ENCODE measurements at regions not wholly inside any gene's neighbourhood (a gene's known extent, or its start where the extent isn't known, plus 50 kb on each side); places are given as distances from the start of the nearest gene placed in this dataset.

DNA sequence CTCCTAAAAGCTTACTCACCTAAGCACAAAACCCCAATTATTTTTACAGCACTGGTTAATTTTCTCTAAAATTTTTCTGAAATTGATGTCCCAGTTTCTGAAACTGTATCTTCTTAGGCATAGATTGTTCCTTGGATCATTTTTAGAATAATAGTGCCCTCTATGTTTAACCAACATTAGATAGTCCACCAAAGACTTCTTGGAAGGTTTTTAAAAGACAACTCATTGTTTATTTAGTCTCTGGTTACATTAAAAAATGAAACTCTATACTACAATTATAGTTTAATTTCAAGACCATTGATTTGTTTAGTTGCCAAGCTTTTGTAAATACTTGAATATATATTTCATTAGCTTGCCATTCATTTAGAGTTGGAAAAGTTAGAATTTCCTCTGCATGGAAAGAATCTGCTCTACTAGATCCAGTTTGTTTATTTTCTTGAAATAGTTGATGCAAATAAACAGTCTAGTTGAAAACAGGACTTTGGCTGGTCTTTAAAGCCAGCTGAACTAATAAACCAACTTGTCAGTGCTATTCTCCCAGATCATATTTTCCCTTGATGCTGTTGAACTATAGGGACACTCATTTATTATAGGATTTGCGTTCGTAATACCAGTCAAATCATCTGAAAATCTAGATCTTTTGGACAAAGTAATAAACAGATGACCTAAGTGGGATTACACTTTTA lies 990.5 kb downstream of the TLE1 start:
- no TSS peak for BruUV-seq (replicated peaks)
- H3K9me3 Mint-ChIP-seq (ENCODE audit: low read depth, unreplicated experiment), result peaks cover 3% of the 10 kb centered on the region
- DNase-seq, result no peak
- CTCF ChIA-PET, result no interaction called here
- no peak overlapping the region for H3K4me3 Mint-ChIP-seq (ENCODE audit: low read depth, unreplicated experiment)
- H3K27me3 Mint-ChIP-seq (ENCODE audit: unreplicated experiment), result no peaks in the 10 kb centered on the region
- intact Hi-C loops (cut with micrococcal nuclease; ENCODE audit: unreplicated experiment), result no loop called here
- H3K27ac Mint-ChIP-seq (ENCODE audit: unreplicated experiment), result no peak overlapping the region
- TF ChIP-seq, protein P1, sequence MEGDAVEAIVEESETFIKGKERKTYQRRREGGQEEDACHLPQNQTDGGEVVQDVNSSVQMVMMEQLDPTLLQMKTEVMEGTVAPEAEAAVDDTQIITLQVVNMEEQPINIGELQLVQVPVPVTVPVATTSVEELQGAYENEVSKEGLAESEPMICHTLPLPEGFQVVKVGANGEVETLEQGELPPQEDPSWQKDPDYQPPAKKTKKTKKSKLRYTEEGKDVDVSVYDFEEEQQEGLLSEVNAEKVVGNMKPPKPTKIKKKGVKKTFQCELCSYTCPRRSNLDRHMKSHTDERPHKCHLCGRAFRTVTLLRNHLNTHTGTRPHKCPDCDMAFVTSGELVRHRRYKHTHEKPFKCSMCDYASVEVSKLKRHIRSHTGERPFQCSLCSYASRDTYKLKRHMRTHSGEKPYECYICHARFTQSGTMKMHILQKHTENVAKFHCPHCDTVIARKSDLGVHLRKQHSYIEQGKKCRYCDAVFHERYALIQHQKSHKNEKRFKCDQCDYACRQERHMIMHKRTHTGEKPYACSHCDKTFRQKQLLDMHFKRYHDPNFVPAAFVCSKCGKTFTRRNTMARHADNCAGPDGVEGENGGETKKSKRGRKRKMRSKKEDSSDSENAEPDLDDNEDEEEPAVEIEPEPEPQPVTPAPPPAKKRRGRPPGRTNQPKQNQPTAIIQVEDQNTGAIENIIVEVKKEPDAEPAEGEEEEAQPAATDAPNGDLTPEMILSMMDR (IDR thresholded peaks at IDR 0.05; ENCODE audit: unreplicated experiment), result no peak
- peaks cover 8% of the 10 kb centered on the region for H3K4me1 Mint-ChIP-seq (ENCODE audit: low read depth, unreplicated experiment)
- H3K36me3 Mint-ChIP-seq (ENCODE audit: insufficient read depth, unreplicated experiment), result no peaks in the 10 kb centered on the region

DNA sequence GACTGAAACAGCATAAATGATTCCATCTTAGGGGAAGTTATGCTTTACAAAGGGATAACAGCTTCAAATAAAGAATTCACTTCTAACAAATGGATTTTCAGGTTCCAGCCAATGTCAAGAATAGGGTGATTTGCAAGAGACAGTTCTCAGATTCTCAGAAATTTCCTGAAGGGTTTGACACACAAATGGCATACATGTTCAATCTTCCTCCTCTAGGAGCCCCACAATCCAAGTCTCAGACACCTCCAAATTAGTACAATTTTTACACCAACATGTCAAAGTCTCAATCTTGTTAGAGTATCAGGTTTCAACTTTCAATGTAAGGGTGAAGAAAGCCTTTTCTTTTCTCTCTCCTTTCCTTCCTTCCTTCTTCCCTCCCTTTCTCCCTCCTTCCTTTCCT lies 996.6 kb downstream of the TLE1 start:
- no TSS peak for BruUV-seq (replicated peaks)
- Mint-ChIP-seq H3K4me3 (ENCODE audit: low read depth, unreplicated experiment) (no peak overlapping the region), H3K27me3 (ENCODE audit: unreplicated experiment) (no peaks in the 10 kb centered on the region), H3K27ac (ENCODE audit: unreplicated experiment) (no peak overlapping the region), H3K9me3 (ENCODE audit: low read depth, unreplicated experiment) (no peaks in the 10 kb centered on the region), H3K36me3 (ENCODE audit: insufficient read depth, unreplicated experiment) (no peaks in the 10 kb centered on the region), H3K4me1 (ENCODE audit: low read depth, unreplicated experiment) (peaks cover 8% of the 10 kb centered on the region)
- TF ChIP-seq, protein P1 (IDR thresholded peaks at IDR 0.05; ENCODE audit: unreplicated experiment), result no peak
- CTCF ChIA-PET, result interaction anchor here (0.7 kb wide), 1 partner anchor 170 kb away, joined by 12 read pairs; no protein-coding TSS in a partner anchor
- intact Hi-C loops (cut with micrococcal nuclease; ENCODE audit: unreplicated experiment), result no loop called here
- no peak for DNase-seq

DNA sequence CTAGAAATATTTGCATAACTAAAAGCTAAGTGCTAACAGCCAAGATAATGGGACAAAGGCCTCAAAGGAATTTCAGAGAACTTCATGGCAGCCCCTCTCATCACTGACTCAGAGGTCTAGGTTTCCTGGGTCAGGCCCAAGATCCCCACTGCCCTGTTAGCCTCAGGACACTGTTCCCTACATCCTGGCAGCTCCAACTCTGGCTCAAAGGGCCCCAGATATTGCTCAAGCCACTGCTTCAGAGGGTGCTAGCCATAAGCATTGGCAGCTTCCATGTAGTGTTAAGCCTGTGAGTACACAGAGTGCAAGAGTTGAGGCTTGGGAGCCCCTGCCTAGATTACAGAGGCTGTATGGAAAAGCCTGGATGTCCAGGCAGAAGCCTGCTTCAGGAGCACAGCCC lies 998.1 kb downstream of the TLE1 start:
- Mint-ChIP-seq H3K9me3 (ENCODE audit: low read depth, unreplicated experiment) (no peaks in the 10 kb centered on the region), H3K27me3 (ENCODE audit: unreplicated experiment) (no peaks in the 10 kb centered on the region), H3K4me1 (ENCODE audit: low read depth, unreplicated experiment) (peaks cover 8% of the 10 kb centered on the region), H3K27ac (ENCODE audit: unreplicated experiment) (no peak overlapping the region), H3K36me3 (ENCODE audit: insufficient read depth, unreplicated experiment) (no peaks in the 10 kb centered on the region), H3K4me3 (ENCODE audit: low read depth, unreplicated experiment) (no peak overlapping the region)
- TF ChIP-seq, protein P1 (IDR thresholded peaks at IDR 0.05; ENCODE audit: unreplicated experiment), result no peak
- intact Hi-C loops (cut with micrococcal nuclease; ENCODE audit: unreplicated experiment), result no loop called here
- CTCF ChIA-PET, result interaction anchor here (0.7 kb wide), 1 partner anchor 47 kb away, joined by 5 read pairs; no protein-coding TSS in a partner anchor
- no peak for DNase-seq
- BruUV-seq (replicated peaks), result no TSS peak

DNA sequence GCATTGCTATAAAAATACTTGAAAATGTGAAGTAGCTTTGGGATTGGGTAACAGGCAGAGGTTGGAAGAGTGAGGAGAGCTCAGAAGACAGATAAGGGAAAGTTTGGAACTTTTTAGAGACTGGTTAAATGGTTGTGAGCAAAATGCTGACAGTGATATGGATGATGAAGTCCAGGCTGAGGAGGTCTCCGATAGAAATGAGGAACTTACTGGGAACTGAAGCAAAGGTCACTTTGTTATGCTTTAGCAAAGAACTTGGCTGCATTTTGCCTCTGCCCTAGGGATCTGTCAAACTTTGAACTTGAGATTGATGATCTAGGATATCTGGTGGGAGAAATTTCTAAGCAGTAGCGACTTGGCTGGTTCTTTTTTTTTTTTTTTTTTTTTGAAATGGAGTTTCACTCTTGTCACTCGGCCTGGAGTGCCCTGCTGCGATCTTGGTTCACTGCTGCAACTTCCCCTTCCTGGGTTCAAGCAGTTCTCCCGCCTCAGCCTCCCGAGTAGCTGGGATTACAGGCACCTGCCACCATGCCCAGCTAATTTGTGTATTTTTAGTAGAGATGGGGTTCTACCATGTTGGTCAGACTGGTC lies 998.9 kb downstream of the TLE1 start:
- Mint-ChIP-seq H3K36me3 (ENCODE audit: insufficient read depth, unreplicated experiment) (no peaks in the 10 kb centered on the region), H3K27ac (ENCODE audit: unreplicated experiment) (no peak overlapping the region), H3K4me3 (ENCODE audit: low read depth, unreplicated experiment) (no peak overlapping the region), H3K27me3 (ENCODE audit: unreplicated experiment) (no peaks in the 10 kb centered on the region), H3K9me3 (ENCODE audit: low read depth, unreplicated experiment) (no peaks in the 10 kb centered on the region), H3K4me1 (ENCODE audit: low read depth, unreplicated experiment) (peaks cover 8% of the 10 kb centered on the region)
- CTCF ChIA-PET, result interaction anchor here (0.7 kb wide), 1 partner anchor 46 kb away, joined by 5 read pairs; no protein-coding TSS in a partner anchor
- intact Hi-C loops (cut with micrococcal nuclease; ENCODE audit: unreplicated experiment), result no loop called here
- DNase-seq, result no peak
- TF ChIP-seq, protein P1 (IDR thresholded peaks at IDR 0.05; ENCODE audit: unreplicated experiment), result no peak
- no TSS peak for BruUV-seq (replicated peaks)
